WERI-Rb-1 (cell line): ENCODE measurements at regions not wholly inside any gene's neighbourhood (a gene's known extent, or its start where the extent isn't known, plus 50 kb on each side); places are given as distances from the start of the nearest gene placed in this dataset.

ENCODE experiments used
- DNase-seq: peaks from one replicate; pipeline ENCODE4 v3.0.0-alpha.2; 2020
- H3K27ac ChIP-seq: fragments of 250-450 bp; sonication (Bioruptor Pico); 2 replicates; pipeline ENCODE4 v1.5.1; 2020; ENCODE audit warnings: mild to moderate bottlenecking, moderate library complexity
- H3K27me3 ChIP-seq: fragments of 250-450 bp; sonication (Bioruptor Pico); 2 replicates; pipeline ENCODE4 v1.5.1; 2021; ENCODE audit warnings: mild to moderate bottlenecking, low read depth, moderate library complexity; ENCODE audit not compliant: insufficient read depth, severe bottlenecking
- H3K36me3 ChIP-seq: fragments of 250-450 bp; sonication (Bioruptor Pico); 2 replicates; pipeline ENCODE4 v1.5.1; 2020; ENCODE audit warnings: mild to moderate bottlenecking, moderate library complexity
- H3K4me3 ChIP-seq: 2 replicates; pipeline ENCODE4 v1.5.1; 2011; ENCODE audit warnings: low read depth, mild to moderate bottlenecking, control low read depth, low read length
- H3K9me3 ChIP-seq: fragments of 250-450 bp; sonication (Bioruptor Pico); 2 replicates; pipeline ENCODE4 v1.5.1; 2021; ENCODE audit warnings: mild to moderate bottlenecking, moderate library complexity; ENCODE audit not compliant: severe bottlenecking
- TF ChIP-seq, protein P1 (sequence below): IDR thresholded peaks from 2 replicates; pipeline ENCODE4 v1.5.1; 2011; ENCODE audit warnings: low read depth, mild to moderate bottlenecking, control low read depth, inconsistent platforms, low read length

DNA sequence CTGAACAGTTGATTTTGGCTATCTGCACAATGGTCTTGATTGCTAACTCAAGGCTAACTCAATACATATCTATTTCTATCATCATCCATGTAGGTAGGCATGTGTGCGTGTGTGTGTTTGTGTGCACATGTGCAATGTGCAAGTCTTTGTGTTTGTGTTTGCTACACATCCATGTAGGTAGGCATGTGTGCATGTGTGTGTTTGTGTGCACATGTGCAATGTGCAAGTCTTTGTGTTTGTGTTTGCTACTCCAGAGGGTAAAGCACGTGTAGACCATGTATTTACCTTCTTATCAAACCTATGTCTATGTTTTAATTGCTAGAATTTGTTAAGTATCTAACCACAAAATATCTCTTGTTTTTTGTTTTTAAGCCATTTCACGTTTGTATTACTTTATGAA, 962.6 kb downstream of the LRFN5 start:
- H3K4me3 ChIP-seq, result no peak overlapping the region
- TF ChIP-seq, protein P1, sequence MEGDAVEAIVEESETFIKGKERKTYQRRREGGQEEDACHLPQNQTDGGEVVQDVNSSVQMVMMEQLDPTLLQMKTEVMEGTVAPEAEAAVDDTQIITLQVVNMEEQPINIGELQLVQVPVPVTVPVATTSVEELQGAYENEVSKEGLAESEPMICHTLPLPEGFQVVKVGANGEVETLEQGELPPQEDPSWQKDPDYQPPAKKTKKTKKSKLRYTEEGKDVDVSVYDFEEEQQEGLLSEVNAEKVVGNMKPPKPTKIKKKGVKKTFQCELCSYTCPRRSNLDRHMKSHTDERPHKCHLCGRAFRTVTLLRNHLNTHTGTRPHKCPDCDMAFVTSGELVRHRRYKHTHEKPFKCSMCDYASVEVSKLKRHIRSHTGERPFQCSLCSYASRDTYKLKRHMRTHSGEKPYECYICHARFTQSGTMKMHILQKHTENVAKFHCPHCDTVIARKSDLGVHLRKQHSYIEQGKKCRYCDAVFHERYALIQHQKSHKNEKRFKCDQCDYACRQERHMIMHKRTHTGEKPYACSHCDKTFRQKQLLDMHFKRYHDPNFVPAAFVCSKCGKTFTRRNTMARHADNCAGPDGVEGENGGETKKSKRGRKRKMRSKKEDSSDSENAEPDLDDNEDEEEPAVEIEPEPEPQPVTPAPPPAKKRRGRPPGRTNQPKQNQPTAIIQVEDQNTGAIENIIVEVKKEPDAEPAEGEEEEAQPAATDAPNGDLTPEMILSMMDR, result no peak
- no peak overlapping the region for H3K27ac ChIP-seq
- peaks cover 3% of the 10 kb centered on the region for H3K27me3 ChIP-seq
- no peak for DNase-seq
- H3K9me3 ChIP-seq, result no peaks in the 10 kb centered on the region
- no peaks in the 10 kb centered on the region for H3K36me3 ChIP-seq

DNA sequence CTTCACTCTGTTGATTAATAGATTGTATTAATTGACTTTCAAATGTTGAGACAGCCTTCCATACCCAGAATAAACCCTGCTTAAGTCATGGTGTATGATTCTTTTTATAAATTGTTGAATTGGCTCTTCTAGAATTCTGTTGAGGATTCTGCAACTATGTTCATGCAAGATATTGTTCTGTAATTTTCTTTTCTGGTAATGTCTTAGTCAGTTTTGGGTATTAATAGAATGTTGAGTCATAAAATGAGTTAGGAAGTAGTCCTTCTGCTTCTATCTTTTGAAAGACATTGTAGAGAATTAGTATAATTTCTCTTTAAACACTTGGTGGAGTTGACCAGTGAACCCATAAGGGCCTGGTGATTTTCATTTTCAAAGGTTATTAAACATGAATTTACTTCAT, 958.9 kb downstream of the LRFN5 start:
- TF ChIP-seq, protein P1, result no peak
- Histone ChIP-seq H3K36me3 (no peaks in the 10 kb centered on the region), H3K27me3 (peaks cover 13% of the 10 kb centered on the region), H3K27ac (no peak overlapping the region), H3K9me3 (no peaks in the 10 kb centered on the region), H3K4me3 (no peak overlapping the region)
- DNase-seq, result no peak

DNA sequence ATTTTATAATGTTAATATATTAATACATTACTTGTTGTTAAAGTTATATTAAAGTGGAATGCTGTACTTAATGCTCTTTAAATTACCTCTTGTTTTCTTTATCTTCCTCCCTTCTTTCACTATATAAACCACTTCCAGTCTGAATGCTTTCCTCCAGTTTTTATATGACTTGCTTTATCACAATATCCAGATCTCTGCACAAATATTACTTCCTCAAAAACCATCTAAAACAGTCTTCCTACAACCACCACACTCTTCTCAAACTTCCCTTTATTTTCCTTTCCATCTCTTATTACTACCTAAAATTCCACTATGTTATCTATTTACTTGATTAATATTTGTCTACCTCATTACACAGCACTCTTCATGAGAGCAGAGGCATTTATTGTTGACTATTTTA, 956.6 kb downstream of the LRFN5 start:
- H3K36me3 ChIP-seq, result no peaks in the 10 kb centered on the region
- H3K27ac ChIP-seq, result no peak overlapping the region
- no peak overlapping the region for H3K4me3 ChIP-seq
- H3K27me3 ChIP-seq, result peaks cover 19% of the 10 kb centered on the region
- TF ChIP-seq, protein P1, result no peak
- H3K9me3 ChIP-seq, result no peaks in the 10 kb centered on the region
- DNase-seq, result no peak

DNA sequence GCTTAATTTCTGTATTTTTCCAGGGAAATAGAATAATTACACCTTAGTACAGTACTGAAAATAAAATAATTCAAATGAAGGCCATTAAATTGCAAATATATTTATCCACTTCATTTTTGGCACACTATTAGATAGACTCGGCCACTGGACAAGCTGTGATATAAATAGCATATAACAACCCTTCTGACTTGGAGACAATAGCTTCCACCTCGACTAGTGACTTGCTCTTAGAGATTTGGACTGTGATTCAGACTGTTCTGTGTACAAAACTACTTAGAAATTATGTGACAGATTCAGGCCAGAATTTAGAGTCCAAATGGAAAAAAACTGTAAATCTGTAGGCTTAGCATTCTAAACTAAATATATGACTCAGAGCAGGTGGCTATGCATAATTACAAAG, 949.9 kb downstream of the LRFN5 start:
- H3K27me3 ChIP-seq, result peaks cover 19% of the 10 kb centered on the region
- no peak for DNase-seq
- TF ChIP-seq, protein P1, result no peak

DNA sequence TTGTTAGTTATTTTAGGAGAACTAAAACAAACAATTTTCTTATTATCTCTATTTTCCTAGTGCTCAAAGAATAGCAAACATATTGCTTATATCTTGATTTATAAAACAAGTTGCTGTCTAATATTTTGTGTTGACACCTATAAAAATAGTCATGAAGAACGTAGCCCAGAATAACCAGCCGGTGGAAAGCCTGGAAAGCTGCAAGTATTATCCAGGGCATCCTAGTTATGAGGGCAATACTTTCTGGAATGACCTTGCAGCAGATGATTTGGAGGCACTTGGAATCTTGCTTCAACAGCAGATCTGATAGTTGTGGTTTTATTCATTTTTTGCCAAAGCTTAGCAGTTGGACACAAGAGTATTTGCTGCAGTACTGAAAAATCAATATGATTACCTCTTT, 948.7 kb downstream of the LRFN5 start:
- no peak for DNase-seq
- H3K9me3 ChIP-seq, result no peaks in the 10 kb centered on the region

More for the DNA sequence above, 949.9 kb downstream of the LRFN5 start:
- Histone ChIP-seq H3K9me3 (no peaks in the 10 kb centered on the region), H3K4me3 (no peak overlapping the region), H3K27ac (no peak overlapping the region), H3K36me3 (no peaks in the 10 kb centered on the region)

DNA sequence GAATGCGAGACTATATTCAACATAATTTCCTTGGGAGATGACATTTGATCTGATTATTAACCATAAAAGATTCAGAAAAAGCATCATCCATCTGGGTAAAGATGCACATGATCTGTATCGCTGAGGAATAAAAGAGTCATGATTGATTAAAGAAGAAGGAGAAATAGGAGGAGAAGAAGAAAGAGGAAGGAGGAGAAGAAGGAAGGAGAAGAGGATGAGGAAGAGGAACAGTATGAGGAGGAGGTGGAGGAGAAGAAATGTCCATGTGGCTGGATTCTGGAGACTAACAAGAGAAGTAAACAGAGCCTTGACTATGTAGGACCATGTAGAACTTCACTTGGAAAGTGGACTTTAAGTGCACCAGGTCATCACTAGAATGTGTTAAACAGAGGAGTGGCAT, 947.4 kb downstream of the LRFN5 start:
- TF ChIP-seq, protein P1, result no peak
- H3K36me3 ChIP-seq, result no peaks in the 10 kb centered on the region
- DNase-seq, result no peak
- H3K9me3 ChIP-seq, result no peaks in the 10 kb centered on the region
- no peak overlapping the region for H3K27ac ChIP-seq
- H3K27me3 ChIP-seq, result peaks cover 23% of the 10 kb centered on the region
- no peak overlapping the region for H3K4me3 ChIP-seq

More for the DNA sequence above, 948.7 kb downstream of the LRFN5 start:
- Histone ChIP-seq H3K36me3 (no peaks in the 10 kb centered on the region), H3K27ac (no peak overlapping the region), H3K27me3 (peaks cover 24% of the 10 kb centered on the region), H3K4me3 (no peak overlapping the region)
- TF ChIP-seq, protein P1, result no peak
